ENCODE measurements at regions not wholly inside any gene's neighbourhood (a gene's known extent, or its start where the extent isn't known, plus 50 kb on each side); places are given as distances from the start of the nearest gene placed in this dataset.
A peak's percentile ranks its signal among the peaks of the same experiment; 100 is the strongest.
"Not testable (repeated sequence)": the region's sequence is repeated elsewhere in the genome, so short reads cannot be mapped to it uniquely, and the experiment has no call there.

GRCh38 chr3:158882445-158882844 is 80.6 kb downstream of the MFSD1 start:
- no peak for DNase-seq (ENCODE audit: low spot score)

DNA sequence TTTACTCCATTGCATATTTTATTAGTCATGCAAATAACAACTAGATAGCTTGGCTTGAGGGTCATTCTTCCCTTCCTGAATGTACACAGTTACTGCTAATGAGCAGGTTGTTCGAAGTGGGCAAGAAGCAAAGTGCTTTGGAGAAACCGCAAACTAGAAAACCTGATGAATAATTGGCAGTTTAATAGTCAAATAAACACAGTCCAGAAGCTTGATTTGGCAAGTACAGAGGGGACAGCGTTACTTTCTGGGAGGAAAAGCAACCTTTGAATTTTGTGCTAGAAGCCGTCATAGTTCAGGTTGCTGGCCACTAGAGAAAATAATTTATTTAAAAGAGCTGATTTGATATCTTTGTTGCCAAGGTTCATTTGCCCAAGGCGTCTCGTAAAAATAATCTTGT is 94.9 kb downstream of the MFSD1 start:
- no peak for DNase-seq (ENCODE audit: low spot score)

DNA sequence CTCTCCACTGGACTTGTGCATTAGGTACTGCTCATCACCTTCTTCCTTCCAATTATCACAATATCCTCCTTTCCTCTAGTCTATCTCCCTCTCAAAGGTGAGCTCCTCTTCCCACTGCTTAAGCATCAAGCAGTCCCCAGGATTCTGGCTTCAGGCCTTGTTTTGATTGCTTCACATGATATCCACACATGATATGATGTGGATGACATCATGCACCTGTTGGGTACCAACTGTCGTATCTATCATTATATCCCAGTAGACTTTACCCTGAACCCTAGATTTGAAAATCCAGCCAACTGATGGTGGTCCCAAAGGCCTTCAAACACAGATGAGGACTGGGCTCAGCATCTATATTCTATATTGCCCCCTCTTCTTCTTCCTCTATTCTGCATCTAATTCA is 104.9 kb downstream of the MFSD1 start:
- no peak for DNase-seq (ENCODE audit: low spot score)

DNA sequence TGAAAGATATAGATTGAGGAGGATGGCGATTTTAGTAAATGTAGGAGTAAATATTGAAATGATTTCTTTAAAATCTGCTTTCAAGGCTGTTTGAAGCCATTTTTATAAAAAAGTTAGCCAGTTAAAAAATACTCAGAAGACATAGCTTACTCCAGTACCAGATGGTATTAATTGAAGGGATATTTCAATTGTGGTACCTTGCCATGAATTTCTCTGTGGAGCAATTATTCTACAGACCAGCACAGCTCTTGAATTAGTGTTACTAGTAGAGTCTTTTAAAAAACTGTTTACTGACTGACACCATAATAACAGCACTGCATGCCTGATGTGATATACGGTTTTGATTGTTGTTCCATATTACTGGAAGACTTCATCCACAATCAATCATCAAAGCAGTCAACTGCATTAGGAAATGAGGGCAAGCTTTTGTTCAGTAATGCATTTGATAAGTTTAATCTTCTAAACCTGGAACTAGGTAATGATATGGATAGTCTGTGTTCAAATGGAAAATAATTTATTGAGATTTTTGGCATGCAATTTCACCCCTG is 106.4 kb downstream of the MFSD1 start:
- DNase-seq (ENCODE audit: low spot score): no peak

DNA sequence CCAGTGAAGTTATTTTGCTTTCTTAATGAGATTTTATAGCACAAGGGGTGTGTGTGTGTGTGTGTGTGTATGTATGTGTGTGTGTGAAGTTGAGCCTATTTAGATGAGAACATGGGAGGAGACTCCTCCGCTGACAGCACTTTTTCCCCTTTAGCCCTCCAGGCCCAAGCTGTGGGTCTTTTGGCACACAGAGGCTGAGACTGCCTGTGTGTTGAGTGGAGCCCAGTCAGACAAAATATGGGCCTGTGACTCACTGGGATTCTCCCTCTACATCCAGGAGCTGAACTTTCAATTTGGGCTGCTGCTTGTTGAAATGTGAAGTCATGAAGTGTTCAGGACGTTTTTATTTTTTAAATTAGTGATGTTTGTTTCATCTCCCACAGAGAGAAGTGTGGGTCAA is 108.0 kb downstream of the MFSD1 start:
- DNase-seq (ENCODE audit: low spot score): peak; percentile 41

DNA sequence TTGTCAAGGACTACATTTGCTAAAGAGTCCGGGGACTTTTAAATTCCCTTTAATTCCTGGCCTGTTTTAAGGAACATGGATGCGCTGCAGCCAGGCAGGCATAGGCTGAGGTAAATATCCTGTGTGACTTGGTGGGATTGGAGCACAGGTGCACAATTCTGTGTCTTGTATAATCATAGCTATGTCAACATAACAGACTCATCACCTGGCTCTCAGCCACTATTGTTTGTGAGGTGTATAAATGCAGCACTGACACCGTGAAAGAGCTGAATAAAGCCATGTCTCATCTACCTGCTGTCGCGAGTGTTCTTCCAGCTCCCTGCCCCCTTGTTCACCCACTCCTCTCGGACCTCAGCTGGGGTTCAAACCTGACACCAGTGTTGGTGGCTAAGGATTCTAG is 109.7 kb downstream of the MFSD1 start:
- DNase-seq (ENCODE audit: low spot score): no peak

DNA sequence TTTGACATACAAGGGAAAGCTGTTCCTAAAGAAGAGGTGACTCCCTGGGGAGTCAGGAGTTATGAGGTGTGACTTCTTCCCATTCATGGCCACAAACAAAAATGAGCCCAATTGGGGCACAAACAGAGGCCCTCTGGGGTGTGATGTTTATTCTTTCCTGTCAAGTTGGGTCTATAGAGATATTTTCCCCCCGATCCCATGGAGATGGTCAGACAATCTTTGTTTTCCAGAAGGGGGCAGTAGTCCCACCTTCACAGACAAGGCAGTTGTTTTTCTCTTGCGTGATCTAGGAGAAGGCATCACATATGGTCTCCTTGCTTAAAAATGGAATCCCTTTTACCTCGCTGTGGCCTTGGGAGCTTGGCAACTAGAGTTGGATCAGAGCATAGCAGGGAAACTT is 110.3 kb downstream of the MFSD1 start:
- DNase-seq (ENCODE audit: low spot score): no peak

DNA sequence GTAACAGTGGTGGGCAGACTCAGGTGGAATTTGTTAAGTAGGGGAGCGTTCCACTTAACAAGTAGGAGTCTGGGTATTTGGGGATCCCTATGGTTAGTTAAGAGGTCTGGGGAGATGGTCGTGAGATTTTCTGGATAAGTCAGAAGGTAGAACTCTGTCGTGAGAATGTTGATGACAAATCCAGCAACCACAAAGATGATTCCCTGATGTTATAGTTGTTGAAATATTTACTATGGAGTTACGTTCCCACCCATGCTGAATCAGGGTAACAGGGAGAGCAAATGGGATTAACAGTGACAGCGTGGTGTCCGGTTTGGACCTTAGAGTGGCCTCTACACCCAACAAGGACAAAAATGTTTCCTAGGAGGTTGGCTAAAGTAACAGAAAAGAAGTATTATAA is 110.8 kb downstream of the MFSD1 start:
- no peak for DNase-seq (ENCODE audit: low spot score)

- DNase-seq (ENCODE audit: low spot score): no peak
Measured at GRCh38 chr3:158916111-158916510, 114.3 kb downstream of the MFSD1 start.

DNA sequence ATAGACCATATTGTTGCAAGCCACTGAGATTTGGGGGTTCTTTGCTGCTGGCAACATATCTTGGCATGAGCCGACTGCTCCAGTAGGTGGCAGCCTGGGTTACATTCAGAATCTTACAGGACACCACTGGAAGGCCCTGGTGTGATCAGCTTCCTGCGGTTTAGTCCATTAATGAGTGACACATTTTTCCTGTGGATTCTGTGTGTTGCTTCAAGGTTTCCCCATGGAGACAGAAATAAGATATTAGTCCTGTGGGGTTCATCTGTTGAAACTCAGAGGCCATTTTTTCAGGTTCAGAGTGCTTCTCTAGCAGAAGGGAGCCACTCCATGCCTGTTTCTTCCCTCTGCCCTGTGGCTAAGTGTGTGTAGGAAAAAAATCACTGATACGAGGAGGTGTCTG is 116.2 kb downstream of the MFSD1 start:
- DNase-seq (ENCODE audit: low spot score): peak; percentile 81

DNA sequence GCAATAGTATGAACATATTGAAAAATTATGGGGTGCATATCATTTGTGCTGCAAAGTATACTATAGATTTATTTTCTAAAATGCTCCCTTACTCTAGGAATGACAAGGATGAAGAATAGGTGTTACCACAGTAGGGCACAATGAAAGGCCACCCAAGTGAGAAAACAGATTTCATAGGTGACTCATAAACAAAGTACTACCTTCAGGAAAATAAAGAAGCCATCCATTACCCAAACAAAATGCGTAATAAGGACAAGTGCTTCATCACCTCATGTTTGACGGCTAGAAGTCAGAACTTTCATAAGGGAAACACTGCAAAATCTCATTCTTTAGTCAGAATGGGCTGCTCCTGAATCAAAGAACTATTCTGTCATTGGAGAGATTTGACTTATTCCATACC is 116.6 kb downstream of the MFSD1 start:
- DNase-seq (ENCODE audit: low spot score): no peak

DNA sequence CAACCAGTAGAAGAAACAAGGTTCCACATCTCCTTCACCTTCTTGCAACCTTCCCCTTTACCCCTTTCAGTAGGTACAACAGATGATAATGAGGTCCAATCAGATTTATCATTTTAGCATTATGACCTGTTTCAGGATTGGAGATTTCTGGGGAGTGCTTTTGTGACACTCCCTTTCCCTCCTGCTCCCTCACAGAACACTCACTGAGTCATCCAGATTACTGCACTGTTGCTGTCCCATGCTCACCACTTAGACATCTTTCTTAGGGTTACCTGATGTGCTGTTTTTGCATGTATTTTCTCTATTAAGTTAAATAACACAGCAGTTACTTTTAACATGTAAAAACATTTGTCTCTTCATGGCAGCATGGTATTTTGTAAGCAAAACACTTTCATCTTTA is 118.5 kb downstream of the MFSD1 start:
- DNase-seq (ENCODE audit: low spot score): no peak

DNA sequence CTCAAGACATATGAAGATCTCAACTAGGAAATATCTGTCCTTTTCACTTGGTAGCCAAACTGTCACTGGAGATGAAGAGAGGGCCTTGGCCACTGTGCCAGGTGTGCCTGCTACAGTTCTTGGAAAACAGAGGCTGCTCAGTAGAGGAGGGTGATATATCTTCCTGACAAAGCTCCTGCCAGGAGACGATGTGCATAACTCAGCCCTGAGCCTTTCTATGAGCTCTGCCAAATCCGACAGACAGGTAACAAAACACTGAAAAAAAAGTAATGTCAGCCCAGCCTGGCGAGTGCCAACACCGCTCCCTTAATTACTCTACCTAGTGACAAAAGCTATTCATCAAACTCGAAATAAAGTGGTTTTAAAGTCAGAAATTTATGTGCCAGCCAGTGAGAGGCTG is 123.2 kb downstream of the MFSD1 start:
- DNase-seq (ENCODE audit: low spot score): no peak

GRCh38 chr3:158925828-158926494 is 124.1 kb downstream of the MFSD1 start:
- no peak for DNase-seq (ENCODE audit: low spot score)

DNA sequence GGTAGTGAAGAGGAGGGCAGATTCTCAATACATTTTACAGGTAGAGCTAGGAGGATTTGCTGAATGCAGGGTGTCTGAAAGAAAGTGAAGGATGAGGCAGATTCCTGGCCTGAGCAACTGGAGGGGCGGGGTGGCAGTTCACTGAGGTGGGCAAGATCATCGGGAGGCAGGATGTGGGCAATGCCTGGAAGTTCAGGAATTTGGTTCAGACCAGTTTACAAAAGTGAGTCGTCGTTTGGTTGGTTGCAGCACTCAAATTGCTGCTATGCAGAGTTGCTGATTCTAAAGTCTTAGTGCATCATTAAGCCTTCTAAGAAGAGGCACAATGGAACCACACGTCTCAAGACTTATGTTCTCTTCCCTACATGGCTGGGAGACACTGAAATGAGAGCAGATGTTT is 134.0 kb downstream of the MFSD1 start:
- peak; percentile 13 for DNase-seq (ENCODE audit: low spot score)

DNA sequence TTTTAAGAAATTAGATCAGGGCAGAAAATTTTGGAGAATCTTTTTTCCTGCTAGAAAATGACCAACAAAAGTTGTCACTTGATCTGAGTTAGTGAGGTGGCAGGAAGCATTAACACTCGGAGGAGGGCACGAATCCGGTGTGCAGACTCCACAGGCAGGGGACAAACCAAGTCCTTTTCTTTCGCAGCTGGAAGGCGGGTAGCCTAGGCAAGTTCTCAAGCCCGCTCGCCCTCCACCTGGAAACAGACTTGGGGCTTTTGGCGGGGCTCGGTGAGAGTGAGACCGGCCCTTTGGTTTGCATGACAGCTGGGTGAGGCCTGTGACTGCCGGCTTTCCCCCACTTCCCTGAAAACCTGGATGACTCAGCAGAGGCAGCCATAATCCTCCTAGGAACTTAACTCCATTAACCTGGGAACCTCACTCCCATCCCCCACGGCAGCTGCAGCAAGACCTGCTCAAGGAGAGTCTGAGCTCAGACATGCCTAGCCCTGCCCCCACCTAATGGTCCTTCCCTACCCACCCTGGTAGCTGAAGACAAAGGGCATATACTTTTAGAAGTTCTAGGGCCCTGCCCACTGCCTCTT is 134.8 kb downstream of the MFSD1 start:
- no peak for DNase-seq (ENCODE audit: low spot score)

DNA sequence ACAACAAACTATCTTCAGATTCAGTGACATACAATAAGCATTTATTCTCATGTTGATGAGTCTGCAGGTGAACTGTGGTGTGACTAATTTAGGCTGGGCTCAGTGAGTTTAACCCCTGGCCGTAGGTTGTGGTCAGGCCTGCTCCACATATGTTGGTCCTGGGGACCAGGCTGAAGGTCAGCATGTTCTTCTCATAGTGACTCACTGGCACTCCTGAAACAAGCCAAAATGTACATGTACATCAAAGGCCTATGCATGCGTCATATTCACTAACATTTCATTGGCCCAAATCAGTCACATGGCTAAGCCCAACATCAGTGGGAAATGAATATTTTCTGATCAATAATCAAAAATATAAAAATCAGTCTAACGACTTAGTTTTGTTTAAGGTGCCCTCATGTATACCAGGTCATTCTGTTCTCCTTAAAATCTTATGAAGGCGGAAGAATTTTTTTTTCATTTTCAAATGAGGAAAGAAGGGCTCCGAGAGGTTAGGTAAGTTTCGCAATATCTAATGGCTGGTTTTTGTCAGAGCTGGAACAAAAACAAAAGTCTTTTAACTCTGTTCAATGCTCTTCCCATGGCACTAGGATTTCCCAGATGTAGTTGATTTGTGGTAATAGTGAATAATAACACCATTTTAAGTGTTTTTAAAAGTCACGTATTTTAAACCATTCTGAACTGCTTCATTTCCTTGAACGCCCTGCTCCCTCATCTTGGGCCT is 148.5 kb downstream of the MFSD1 start:
- DNase-seq (ENCODE audit: low spot score): no peak

DNA sequence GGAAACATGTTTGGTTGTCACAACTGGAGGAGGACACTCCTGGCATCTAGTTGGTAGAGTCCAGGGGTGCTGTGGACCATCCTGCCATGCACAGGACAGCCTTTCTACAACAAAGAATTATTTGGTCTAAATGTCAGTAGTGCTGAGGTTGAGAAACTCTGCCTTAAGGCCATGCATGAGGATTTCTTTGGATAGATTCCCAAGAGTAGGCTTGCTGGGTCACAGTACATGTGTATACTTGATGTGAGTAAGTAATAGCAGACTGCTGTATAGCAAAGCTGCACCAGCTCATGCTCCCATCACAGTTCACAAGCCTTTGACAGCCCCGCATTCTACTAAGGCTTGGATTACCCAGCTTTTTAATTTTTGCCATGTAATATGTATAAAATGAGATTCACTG is 151.3 kb downstream of the MFSD1 start:
- no peak for DNase-seq (ENCODE audit: low spot score)

DNA sequence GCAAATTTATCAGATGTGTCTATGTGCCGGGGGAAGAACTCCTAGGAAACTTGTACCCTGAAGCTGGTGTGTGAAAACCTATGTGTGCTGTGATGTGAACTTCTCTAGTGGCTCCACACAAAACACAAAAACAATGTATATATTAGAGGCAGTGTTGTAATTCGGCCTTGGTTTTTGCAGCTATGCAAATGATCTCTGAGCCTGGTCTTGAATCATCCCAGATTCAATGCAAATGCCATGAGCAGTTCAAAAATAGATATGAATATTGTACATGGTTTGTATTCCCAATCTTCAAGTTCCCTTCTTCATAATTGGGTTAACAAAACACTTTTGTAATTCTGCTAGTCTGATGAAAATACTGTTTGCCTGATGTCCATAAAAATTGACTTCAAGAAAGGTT is 152.6 kb downstream of the MFSD1 start:
- no peak for DNase-seq (ENCODE audit: low spot score)

- DNase-seq (ENCODE audit: low spot score): not testable (repeated sequence)
Measured at GRCh38 chr3:158957777-158958176, 155.9 kb downstream of the MFSD1 start.

- DNase-seq (ENCODE audit: low spot score): no peak
Measured at GRCh38 chr3:158958873-158959272, 157.0 kb downstream of the MFSD1 start.

DNA sequence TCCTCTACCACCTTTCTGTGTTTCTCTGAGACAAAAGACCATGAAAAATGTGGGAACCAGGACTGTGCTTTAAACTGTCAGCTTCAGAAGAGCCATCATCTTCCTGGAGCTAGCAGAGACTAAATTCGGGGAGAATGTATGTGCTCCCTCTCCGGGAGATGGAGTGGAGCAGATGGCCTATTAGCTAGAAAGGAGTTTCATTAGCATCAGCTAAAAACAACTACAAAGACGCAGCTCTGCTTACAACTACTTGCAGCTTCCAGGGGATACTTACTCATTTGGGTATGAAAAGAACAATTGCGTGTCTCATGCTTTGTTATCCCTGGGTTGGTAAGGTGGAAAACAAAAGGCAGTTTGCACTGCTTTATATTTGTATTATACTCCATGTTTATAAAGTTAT is 159.6 kb downstream of the MFSD1 start:
- no peak for DNase-seq (ENCODE audit: low spot score)

- DNase-seq (ENCODE audit: low spot score): no peak
Measured at GRCh38 chr3:158961911-158962310, 160.1 kb downstream of the MFSD1 start.

Data from AG08395 (cell line).